GM12878 (cell line): ENCODE measurements at regions not wholly inside any gene's neighbourhood (a gene's known extent, or its start where the extent isn't known, plus 50 kb on each side); places are given as distances from the start of the nearest gene placed in this dataset.

Experiments
- ATAC-seq: fragments of 200-7000 bp; cut with Tn5 transposase; 3 replicates; pipeline ENCODE4 v1.9.1; 2020; ENCODE audit warnings: mild to moderate bottlenecking, moderate library complexity
- BruUV-seq: library from RNA; stranded (reverse); fragments of 400-500 nt; replicated peaks from 2 replicates; lab custom pipeline; 2021; lab: Mats Ljungman, UMichigan
- CTCF ChIA-PET: fragments of 300-600 bp; sonication (Branson Sonifier 250); formaldehyde crosslinking; extraction: SDS; loops from one replicate; lab custom pipeline; 2021; ENCODE audit warnings: inconsistent platforms; lab: Yijun Ruan, JAX
- POLR2A ChIA-PET: fragments of 350-600 bp; formaldehyde crosslinking; extraction: SDS; loops from one replicate; lab custom pipeline; 2021; ENCODE audit warnings: inconsistent platforms; lab: Charles Lee
- RAD21 ChIA-PET: fragments of 300-600 bp; sonication (Branson Sonifier 250); formaldehyde crosslinking; loops from one replicate; lab custom pipeline; 2023; ENCODE audit warnings: antibody characterized with exemption; ENCODE audit not compliant: unreplicated experiment; lab: Charles Lee
- SMC1A ChIA-PET: fragments of 300-600 bp; sonication (Branson Sonifier 250); formaldehyde crosslinking; loops from one replicate; lab custom pipeline; 2023; ENCODE audit not compliant: unreplicated experiment, uncharacterized antibody; lab: Charles Lee
- DNase-seq: peaks from one replicate; pipeline ENCODE4 v3.0.0-alpha.2; 2011; ENCODE audit warnings: low read depth, low spot score
- FAIRE-seq: peaks from 3 replicates; lab custom pipeline; 2011; peaks lifted over from hg19 to GRCh38; lab: Jason Lieb, UNC
- H2AFZ ChIP-seq: 2 replicates; pipeline ENCODE4 v1.6.0; 2011; ENCODE audit warnings: low read depth, low read length, control low read depth; ENCODE audit not compliant: control insufficient read depth
- H3K27ac ChIP-seq: 2 replicates; pipeline ENCODE4 v1.5.1; 2011; ENCODE audit warnings: control low read depth; ENCODE audit not compliant: control insufficient read depth, insufficient read depth
- H3K27me3 ChIP-seq, 2 experiments: replicated peaks in 1 of 2; 2 replicates each; pipeline versions ENCODE4 v1.6.0 to v1.6.1; 2011; ENCODE audit warnings: low read length in 1 of 2; ENCODE audit not compliant: control insufficient read depth in 2 of 2, insufficient read depth in 2 of 2
- H3K36me3 ChIP-seq, 2 experiments: 2 replicates each; pipeline ENCODE4 v1.5.1; 2011; ENCODE audit warnings: low read length in 1 of 2; ENCODE audit not compliant: control insufficient read depth in 2 of 2, insufficient read depth in 2 of 2
- H3K4me1 ChIP-seq: 2 replicates; pipeline ENCODE4 v1.6.1; 2011; ENCODE audit warnings: mild to moderate bottlenecking, low read length, moderate library complexity, mixed read lengths; ENCODE audit not compliant: control insufficient read depth, insufficient read depth
- H3K4me2 ChIP-seq: 2 replicates; pipeline ENCODE4 v1.6.0; 2011; ENCODE audit warnings: control low read depth; ENCODE audit not compliant: control insufficient read depth, insufficient read depth
- H3K4me3 ChIP-seq: fragments of 200-600 bp; sonication (generic); 2 replicates; pipeline ENCODE4 v1.5.1; 2016
- H3K79me2 ChIP-seq: 2 replicates; pipeline ENCODE4 v1.6.0; 2011; ENCODE audit warnings: low read length; ENCODE audit not compliant: control insufficient read depth, insufficient read depth
- H3K9ac ChIP-seq: 2 replicates; pipeline ENCODE4 v1.8.0; 2011; ENCODE audit warnings: low read length, control low read depth, mixed read lengths; ENCODE audit not compliant: control insufficient read depth, insufficient read depth
- H3K9me3 ChIP-seq: replicated peaks from 3 replicates; pipeline ENCODE4 v1.5.1; 2011; ENCODE audit warnings: mild to moderate bottlenecking, low read length; ENCODE audit not compliant: control insufficient read depth, insufficient read depth
- H4K20me1 ChIP-seq: 2 replicates; pipeline ENCODE4 v1.6.0; 2011; ENCODE audit not compliant: control insufficient read depth, insufficient read depth
- ATF7 ChIP-seq: fragments of 450-650 bp; IDR thresholded peaks from 2 replicates; pipeline ENCODE4 v1.6.1; 2016; ENCODE audit warnings: low read depth, mild to moderate bottlenecking
- CBFB ChIP-seq: IDR thresholded peaks from 2 replicates; pipeline ENCODE4 v1.6.1; 2016; ENCODE audit warnings: antibody characterized with exemption, low read depth
- CREM ChIP-seq: IDR thresholded peaks from 2 replicates; pipeline ENCODE4 v1.6.1; 2014; ENCODE audit warnings: antibody characterized with exemption, low read depth
- GATAD2B ChIP-seq: fragments of 450-650 bp; conservative IDR thresholded peaks from 2 replicates; pipeline ENCODE4 v1.6.1; 2017; ENCODE audit warnings: low read depth, mild to moderate bottlenecking, moderate library complexity
- JUNB ChIP-seq: IDR thresholded peaks from 2 replicates; pipeline ENCODE4 v1.6.1; 2016; ENCODE audit warnings: antibody characterized with exemption, mild to moderate bottlenecking
- NFYA ChIP-seq: IDR thresholded peaks from 2 replicates; pipeline ENCODE4 v1.6.1; 2011; ENCODE audit warnings: low read depth, mild to moderate bottlenecking, low read length, improper control_type of control experiment, borderline replicate concordance
- RELA ChIP-seq: fragments of 450-650 bp; IDR thresholded peaks from 2 replicates; pipeline ENCODE4 v1.8.0; 2014; ENCODE audit warnings: borderline replicate concordance; ENCODE audit not compliant: partially characterized antibody
- SUPT20H ChIP-seq: IDR thresholded peaks from 2 replicates; pipeline ENCODE4 v1.6.1; 2011; ENCODE audit warnings: low read depth, mild to moderate bottlenecking, low read length, moderate library complexity, borderline replicate concordance; ENCODE audit not compliant: control insufficient read depth
- TAF1 ChIP-seq: IDR thresholded peaks from 2 replicates; pipeline ENCODE4 v1.6.1; 2011; ENCODE audit warnings: mild to moderate bottlenecking, low read depth, low read length, borderline replicate concordance
- TCF3 ChIP-seq: IDR thresholded peaks from 2 replicates; pipeline ENCODE4 v1.6.1; 2012; ENCODE audit warnings: low read depth, mild to moderate bottlenecking, low read length, borderline replicate concordance; ENCODE audit not compliant: insufficient read depth
- YBX1 ChIP-seq: fragments of 450-650 bp; IDR thresholded peaks from 2 replicates; pipeline ENCODE4 v1.6.1; 2016; ENCODE audit warnings: antibody characterized with exemption
- WGBS: methylation state at CpG from one replicate; pipeline ENCODE4 v1.1.6; 2016; ENCODE audit warnings: low lambda C conversion rate; ENCODE audit not compliant: insufficient replicate concordance, insufficient coverage; ENCODE audit errors: missing lambda C conversion rate; 5-methylcytosine and 5-hydroxymethylcytosine counted together
- in situ Hi-C: fragments of 300-500 bp; cut with MboI; formaldehyde crosslinking; loops from 9 replicates; pipeline ENCODE4 v1.14.3; 2018; ENCODE audit warnings: mixed read lengths
- intact Hi-C: fragments of 100-400 bp; cut with micrococcal nuclease; formaldehyde crosslinking; loops from one replicate; pipeline ENCODE4 v1.14.2; 2022; ENCODE audit not compliant: unreplicated experiment
- TF ChIP-seq, protein P1 (sequence below): IDR thresholded peaks from 2 replicates; pipeline ENCODE4 v1.6.1; 2011; ENCODE audit warnings: low read depth, low read length, improper control_type of control experiment, borderline replicate concordance
- TF ChIP-seq, protein P2 (sequence below): IDR thresholded peaks from 2 replicates; pipeline ENCODE4 v1.6.1; 2012; ENCODE audit warnings: improper control_type of control experiment, low read depth, low read length; ENCODE audit not compliant: insufficient replicate concordance
- TF ChIP-seq, protein P3 (sequence below): fragments of 450-650 bp; IDR thresholded peaks from 2 replicates; pipeline ENCODE4 v1.6.1; 2017; ENCODE audit warnings: mild to moderate bottlenecking, low read depth, inconsistent platforms; ENCODE audit not compliant: poor library complexity, severe bottlenecking

DNA sequence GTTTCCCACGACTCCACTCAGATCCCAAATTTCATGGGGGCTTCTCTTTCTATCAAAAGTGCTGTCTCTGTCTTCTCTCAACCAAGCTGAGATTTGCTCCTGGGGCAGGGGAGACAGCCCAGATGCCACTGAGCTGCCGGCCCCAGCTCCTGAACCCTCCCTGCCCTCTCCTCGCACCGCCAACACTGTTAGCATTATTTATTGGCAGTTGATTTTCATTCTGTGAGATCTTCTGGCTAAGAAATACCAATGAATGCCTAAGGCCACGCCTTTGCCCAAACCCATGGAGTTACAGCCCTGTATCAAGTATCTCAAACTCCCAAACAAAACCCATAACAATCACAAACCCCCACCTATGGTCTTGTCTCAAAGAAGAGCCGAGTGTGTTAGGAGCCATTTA, 153.0 kb upstream of the TWIST2 start (continued):
- TF ChIP-seq, protein P1, sequence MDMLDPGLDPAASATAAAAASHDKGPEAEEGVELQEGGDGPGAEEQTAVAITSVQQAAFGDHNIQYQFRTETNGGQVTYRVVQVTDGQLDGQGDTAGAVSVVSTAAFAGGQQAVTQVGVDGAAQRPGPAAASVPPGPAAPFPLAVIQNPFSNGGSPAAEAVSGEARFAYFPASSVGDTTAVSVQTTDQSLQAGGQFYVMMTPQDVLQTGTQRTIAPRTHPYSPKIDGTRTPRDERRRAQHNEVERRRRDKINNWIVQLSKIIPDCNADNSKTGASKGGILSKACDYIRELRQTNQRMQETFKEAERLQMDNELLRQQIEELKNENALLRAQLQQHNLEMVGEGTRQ, result no peak
- TF ChIP-seq JUNB (no peak), GATAD2B (no peak), ATF7 (no peak), NFYA (no peak)
- TF ChIP-seq, protein P2, sequence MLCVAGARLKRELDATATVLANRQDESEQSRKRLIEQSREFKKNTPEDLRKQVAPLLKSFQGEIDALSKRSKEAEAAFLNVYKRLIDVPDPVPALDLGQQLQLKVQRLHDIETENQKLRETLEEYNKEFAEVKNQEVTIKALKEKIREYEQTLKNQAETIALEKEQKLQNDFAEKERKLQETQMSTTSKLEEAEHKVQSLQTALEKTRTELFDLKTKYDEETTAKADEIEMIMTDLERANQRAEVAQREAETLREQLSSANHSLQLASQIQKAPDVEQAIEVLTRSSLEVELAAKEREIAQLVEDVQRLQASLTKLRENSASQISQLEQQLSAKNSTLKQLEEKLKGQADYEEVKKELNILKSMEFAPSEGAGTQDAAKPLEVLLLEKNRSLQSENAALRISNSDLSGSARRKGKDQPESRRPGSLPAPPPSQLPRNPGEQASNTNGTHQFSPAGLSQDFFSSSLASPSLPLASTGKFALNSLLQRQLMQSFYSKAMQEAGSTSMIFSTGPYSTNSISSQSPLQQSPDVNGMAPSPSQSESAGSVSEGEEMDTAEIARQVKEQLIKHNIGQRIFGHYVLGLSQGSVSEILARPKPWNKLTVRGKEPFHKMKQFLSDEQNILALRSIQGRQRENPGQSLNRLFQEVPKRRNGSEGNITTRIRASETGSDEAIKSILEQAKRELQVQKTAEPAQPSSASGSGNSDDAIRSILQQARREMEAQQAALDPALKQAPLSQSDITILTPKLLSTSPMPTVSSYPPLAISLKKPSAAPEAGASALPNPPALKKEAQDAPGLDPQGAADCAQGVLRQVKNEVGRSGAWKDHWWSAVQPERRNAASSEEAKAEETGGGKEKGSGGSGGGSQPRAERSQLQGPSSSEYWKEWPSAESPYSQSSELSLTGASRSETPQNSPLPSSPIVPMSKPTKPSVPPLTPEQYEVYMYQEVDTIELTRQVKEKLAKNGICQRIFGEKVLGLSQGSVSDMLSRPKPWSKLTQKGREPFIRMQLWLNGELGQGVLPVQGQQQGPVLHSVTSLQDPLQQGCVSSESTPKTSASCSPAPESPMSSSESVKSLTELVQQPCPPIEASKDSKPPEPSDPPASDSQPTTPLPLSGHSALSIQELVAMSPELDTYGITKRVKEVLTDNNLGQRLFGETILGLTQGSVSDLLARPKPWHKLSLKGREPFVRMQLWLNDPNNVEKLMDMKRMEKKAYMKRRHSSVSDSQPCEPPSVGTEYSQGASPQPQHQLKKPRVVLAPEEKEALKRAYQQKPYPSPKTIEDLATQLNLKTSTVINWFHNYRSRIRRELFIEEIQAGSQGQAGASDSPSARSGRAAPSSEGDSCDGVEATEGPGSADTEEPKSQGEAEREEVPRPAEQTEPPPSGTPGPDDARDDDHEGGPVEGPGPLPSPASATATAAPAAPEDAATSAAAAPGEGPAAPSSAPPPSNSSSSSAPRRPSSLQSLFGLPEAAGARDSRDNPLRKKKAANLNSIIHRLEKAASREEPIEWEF, result no peak

DNA sequence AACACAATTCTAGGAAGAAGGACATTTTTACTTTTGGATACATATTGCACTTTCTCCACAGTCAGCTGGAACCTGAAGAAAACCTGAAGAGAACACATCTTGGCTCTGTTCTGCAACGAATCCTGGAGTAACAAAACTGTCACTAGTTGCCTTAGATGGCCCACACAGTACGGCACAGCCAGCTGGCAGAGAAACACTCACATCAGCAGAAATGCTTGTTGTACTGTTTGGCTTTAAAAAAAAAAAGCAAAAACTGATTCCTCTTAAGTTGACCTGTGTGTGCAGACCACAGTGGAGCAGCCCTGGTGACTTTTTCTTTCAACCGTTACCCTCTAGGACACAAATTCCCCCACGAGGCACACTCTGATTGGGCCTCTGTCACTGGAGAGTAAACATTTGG, 152.3 kb upstream of the TWIST2 start:
- Histone ChIP-seq H3K4me3 (no peak overlapping the region), H3K27me3 (no peaks in the 10 kb centered on the region; a peak in 1 of 4 replicates), H3K4me1 (no peaks in the 10 kb centered on the region), H4K20me1 (no peaks in the 10 kb centered on the region), H3K27ac (no peak overlapping the region), H3K4me2 (no peak overlapping the region), H3K9me3 (no peaks in the 10 kb centered on the region), H3K79me2 (no peaks in the 10 kb centered on the region), H3K9ac (no peak overlapping the region), H2AFZ (no peak overlapping the region), H3K36me3 (no peaks in the 10 kb centered on the region)
- ChIA-PET SMC1A (interaction anchor here (0.6 kb wide), 1 partner anchor 1910 kb away, joined by 3 read pairs; no protein-coding TSS in a partner anchor), RAD21 (no interaction called here), POLR2A (no interaction called here), CTCF (no interaction called here)
- WGBS, result 7% methylated on average over 4 of the region's 4 CpGs
- DNase-seq (no peak), ATAC-seq (no peak), FAIRE-seq (no peak)
- BruUV-seq, result no TSS peak
- intact Hi-C loops, result no loop called here
- in situ Hi-C loops, result no loop called here
- no peak for TF ChIP-seq TCF3
- no peak for TF ChIP-seq SUPT20H
- no peak for TF ChIP-seq RELA
- no peak for TF ChIP-seq TAF1
- TF ChIP-seq, protein P3, sequence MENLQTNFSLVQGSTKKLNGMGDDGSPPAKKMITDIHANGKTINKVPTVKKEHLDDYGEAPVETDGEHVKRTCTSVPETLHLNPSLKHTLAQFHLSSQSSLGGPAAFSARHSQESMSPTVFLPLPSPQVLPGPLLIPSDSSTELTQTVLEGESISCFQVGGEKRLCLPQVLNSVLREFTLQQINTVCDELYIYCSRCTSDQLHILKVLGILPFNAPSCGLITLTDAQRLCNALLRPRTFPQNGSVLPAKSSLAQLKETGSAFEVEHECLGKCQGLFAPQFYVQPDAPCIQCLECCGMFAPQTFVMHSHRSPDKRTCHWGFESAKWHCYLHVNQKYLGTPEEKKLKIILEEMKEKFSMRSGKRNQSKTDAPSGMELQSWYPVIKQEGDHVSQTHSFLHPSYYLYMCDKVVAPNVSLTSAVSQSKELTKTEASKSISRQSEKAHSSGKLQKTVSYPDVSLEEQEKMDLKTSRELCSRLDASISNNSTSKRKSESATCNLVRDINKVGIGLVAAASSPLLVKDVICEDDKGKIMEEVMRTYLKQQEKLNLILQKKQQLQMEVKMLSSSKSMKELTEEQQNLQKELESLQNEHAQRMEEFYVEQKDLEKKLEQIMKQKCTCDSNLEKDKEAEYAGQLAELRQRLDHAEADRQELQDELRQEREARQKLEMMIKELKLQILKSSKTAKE, result no peak
- no peak for TF ChIP-seq YBX1
- no peak for TF ChIP-seq CREM
- no peak for TF ChIP-seq CBFB
